ENCODE measurements at regions not wholly inside any gene's neighbourhood (a gene's known extent, or its start where the extent isn't known, plus 50 kb on each side); places are given as distances from the start of the nearest gene placed in this dataset.

DNA sequence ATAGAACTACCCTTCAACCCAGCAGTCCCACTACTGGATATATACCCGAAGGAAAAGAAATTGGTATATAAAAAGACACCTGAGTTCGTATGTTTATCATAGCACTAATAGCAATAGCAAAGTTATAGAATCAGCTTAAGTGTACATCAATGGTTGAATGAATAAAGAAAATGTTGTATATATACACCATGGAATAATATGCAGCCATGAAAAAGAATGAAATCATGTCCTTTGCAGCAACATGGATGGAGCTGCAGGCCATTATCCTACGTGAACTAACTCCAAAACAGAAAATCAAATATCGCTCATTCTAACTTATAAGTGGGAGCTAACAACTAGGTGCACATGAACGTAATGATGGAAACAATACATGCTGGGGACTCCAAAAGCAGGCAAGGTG is 143.5 kb upstream of the GK2 start:
- TF ChIP-seq SPI1 (IDR thresholded peaks at IDR 0.05; ENCODE audit: low read depth, low read length) (no peak), POLR2A (IDR thresholded peaks at IDR 0.05; ENCODE audit: low read depth, low read length) (no peak), POLR2AphosphoS5 (IDR thresholded peaks at IDR 0.05; ENCODE audit: low read depth, low read length) (no peak), TAF1 (IDR thresholded peaks at IDR 0.05; ENCODE audit: low read depth, low read length) (no peak), PAX5 (IDR thresholded peaks at IDR 0.05; ENCODE audit: insufficient read depth, low read length, severe bottlenecking) (no peak), POU2F2 (IDR thresholded peaks at IDR 0.05; ENCODE audit: low read depth, low read length) (no peak)
